ENCODE measurements at regions not wholly inside any gene's neighbourhood (a gene's known extent, or its start where the extent isn't known, plus 50 kb on each side); places are given as distances from the start of the nearest gene placed in this dataset.

DNA sequence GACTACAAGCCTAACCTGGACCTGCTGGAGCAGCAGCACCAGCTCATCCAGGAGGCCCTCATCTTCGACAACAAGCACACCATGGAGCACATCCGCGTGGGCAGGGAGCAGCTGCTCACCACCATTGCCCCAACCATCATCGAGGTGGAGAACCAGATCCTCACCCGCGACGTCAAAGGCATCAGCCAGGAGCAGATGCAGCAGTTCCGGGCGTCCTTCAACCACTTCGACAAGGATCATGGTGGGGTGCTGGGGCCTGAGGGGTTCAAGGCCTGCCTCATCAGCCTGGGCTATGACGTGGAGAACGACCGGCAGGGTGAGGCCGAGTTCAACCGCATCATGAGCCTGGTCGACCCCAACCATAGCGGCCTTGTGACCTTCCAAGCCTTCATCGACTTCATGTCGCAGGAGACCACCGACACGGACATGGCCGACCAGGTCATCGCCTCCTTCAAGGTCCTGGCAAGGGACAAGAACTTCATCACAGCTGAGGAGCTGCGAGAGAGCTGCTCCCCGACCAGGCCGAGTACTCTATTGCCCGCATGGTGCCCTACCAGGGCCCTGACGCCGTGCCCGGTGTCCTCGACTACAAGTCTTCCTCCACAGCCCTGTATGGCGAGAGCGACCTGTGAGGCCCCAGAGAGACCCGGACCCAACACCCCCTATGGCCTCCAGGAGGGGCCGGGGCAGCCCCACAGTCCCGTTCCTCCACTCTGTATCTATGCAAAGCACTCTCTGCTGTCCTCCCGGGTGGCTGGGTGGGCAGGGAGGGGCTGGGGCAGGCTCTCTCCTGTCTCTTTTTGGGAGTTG is 486.2 kb downstream of the TRAM1L1 start:
- TF ChIP-seq, protein P1, sequence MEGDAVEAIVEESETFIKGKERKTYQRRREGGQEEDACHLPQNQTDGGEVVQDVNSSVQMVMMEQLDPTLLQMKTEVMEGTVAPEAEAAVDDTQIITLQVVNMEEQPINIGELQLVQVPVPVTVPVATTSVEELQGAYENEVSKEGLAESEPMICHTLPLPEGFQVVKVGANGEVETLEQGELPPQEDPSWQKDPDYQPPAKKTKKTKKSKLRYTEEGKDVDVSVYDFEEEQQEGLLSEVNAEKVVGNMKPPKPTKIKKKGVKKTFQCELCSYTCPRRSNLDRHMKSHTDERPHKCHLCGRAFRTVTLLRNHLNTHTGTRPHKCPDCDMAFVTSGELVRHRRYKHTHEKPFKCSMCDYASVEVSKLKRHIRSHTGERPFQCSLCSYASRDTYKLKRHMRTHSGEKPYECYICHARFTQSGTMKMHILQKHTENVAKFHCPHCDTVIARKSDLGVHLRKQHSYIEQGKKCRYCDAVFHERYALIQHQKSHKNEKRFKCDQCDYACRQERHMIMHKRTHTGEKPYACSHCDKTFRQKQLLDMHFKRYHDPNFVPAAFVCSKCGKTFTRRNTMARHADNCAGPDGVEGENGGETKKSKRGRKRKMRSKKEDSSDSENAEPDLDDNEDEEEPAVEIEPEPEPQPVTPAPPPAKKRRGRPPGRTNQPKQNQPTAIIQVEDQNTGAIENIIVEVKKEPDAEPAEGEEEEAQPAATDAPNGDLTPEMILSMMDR (IDR thresholded peaks at IDR 0.05): no peak
- no peak for TF ChIP-seq POLR2A (IDR thresholded peaks at IDR 0.05)

All from vagina (tissue), 2 donors.